ENCODE measurements at regions not wholly inside any gene's neighbourhood (a gene's known extent, or its start where the extent isn't known, plus 50 kb on each side); places are given as distances from the start of the nearest gene placed in this dataset.

DNA sequence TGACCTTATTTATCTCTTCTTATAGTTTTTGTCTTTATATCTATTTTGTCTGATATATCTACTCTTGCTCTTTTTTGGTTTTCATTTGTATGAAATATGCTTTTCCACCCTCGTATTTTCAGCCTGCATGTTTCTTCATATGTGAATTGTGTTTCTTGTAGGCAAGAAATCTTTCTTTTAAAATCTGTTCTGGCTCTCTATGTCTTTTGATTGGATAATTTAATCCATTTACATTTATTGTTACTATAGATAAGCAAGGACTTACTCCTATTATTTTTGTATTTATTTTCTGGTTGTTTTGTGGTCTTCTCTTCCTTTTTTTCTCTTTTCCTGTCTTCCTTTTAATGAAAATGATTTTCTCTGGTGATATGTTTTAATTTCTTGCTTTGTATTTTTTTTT is 403.1 kb downstream of the DCAF12L2 start:
- no peak for DNase-seq (ENCODE audit: low spot score)
- peaks cover 21% of the 10 kb centered on the region for H3K9me3 ChIP-seq (ENCODE audit: low read length)
- no peaks in the 10 kb centered on the region for H3K27me3 ChIP-seq (ENCODE audit: control insufficient read depth in 1 of 2, insufficient read depth in 2 of 2, low read length in 2 of 2)
- H4K20me1 ChIP-seq (ENCODE audit: insufficient read depth, low read length) = no peaks in the 10 kb centered on the region
- no peaks in the 10 kb centered on the region for H3K79me2 ChIP-seq (ENCODE audit: insufficient read depth, low read length)
- H3K9ac ChIP-seq (ENCODE audit: insufficient read depth, low read depth, low read length) = no peak overlapping the region
- no peak for TF ChIP-seq ZNF234 (CRISPR knock-in tag; conservative IDR thresholded peaks at IDR 0.05)
- no peak for TF ChIP-seq KMT2B (CRISPR knock-in tag; IDR thresholded peaks at IDR 0.05)
- no peak for TF ChIP-seq ZNF496 (CRISPR knock-in tag; IDR thresholded peaks at IDR 0.05; ENCODE audit: insufficient replicate concordance)
- TF ChIP-seq PITX1 (CRISPR knock-in tag; IDR thresholded peaks at IDR 0.05) = no peak
- TF ChIP-seq, protein P1, sequence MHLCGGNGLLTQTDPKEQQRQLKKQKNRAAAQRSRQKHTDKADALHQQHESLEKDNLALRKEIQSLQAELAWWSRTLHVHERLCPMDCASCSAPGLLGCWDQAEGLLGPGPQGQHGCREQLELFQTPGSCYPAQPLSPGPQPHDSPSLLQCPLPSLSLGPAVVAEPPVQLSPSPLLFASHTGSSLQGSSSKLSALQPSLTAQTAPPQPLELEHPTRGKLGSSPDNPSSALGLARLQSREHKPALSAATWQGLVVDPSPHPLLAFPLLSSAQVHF (CRISPR knock-in tag; IDR thresholded peaks at IDR 0.05) = no peak
- BruUV-seq (replicated peaks) = no TSS peak
- intact Hi-C loops (cut with micrococcal nuclease; ENCODE audit: unreplicated experiment) (no loop called here), in situ Hi-C loops (cut with HindIII; ENCODE audit: extremely low pct_ligation_motif_present, low pct_unique_long_range_greater_than_20kb) (no loop called here)
- no peaks in the 10 kb centered on the region for H3K36me3 ChIP-seq (replicated peaks in 1 of 2; ENCODE audit: control insufficient read depth in 1 of 2, insufficient read depth in 2 of 2, low read length in 2 of 2)
- ATAC-seq = no peak
- CTCF ChIA-PET (ENCODE audit: low intra/inter-chr PET ratio, low total read pairs) = no interaction called here
- H3K4me2 ChIP-seq (ENCODE audit: low read depth, low read length) = no peak overlapping the region
- POLR2A ChIA-PET = no interaction called here
- H3K27ac ChIP-seq (ENCODE audit: extremely low read length, insufficient read depth, low read length) = no peak overlapping the region
- no peak for FAIRE-seq
- H3K4me1 ChIP-seq (ENCODE audit: insufficient read depth, low read length) = no peaks in the 10 kb centered on the region
- no peak overlapping the region for H2AFZ ChIP-seq (ENCODE audit: low read length)
- WGBS (ENCODE audit: low lambda C conversion rate) = 4% methylated on average over 1 of the region's 1 CpG
- no peak overlapping the region for H3K4me3 ChIP-seq (replicated peaks in 1 of 3; ENCODE audit: insufficient read depth in 1 of 3, low read depth in 2 of 3, low read length in 3 of 3)

DNA sequence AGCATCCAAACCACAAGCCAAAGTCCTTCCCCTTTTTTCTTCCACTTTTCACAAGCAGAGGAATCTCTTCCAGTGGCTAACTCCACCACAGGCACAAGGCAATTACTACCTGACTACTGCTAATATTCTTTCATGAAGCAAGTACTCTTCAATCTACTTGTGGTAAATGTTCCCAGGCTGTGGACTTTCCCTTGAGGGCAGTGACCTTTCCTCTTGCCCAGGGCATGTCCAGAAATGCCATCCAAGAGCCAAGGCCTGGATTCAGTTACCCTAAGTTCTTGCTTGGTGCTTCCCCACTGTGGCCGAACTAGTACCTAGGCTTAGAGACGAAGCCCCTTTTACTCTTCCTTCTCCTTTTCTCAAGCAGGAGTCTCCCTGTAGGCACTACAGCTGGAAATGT is 400.7 kb downstream of the DCAF12L2 start:
- H2AFZ ChIP-seq (ENCODE audit: low read length) = no peak overlapping the region
- intact Hi-C loops (cut with micrococcal nuclease; ENCODE audit: unreplicated experiment) (no loop called here), in situ Hi-C loops (cut with HindIII; ENCODE audit: extremely low pct_ligation_motif_present, low pct_unique_long_range_greater_than_20kb) (no loop called here)
- H3K9me3 ChIP-seq (ENCODE audit: low read length) = peaks cover 27% of the 10 kb centered on the region
- no peak overlapping the region for H3K27ac ChIP-seq (ENCODE audit: extremely low read length, insufficient read depth, low read length)
- H3K4me2 ChIP-seq (ENCODE audit: low read depth, low read length) = no peak overlapping the region
- no peaks in the 10 kb centered on the region for H3K36me3 ChIP-seq (replicated peaks in 1 of 2; ENCODE audit: control insufficient read depth in 1 of 2, insufficient read depth in 2 of 2, low read length in 2 of 2)
- H3K4me1 ChIP-seq (ENCODE audit: insufficient read depth, low read length) = no peaks in the 10 kb centered on the region
- no TSS peak for BruUV-seq (replicated peaks)
- ATAC-seq = no peak
- CTCF ChIA-PET (ENCODE audit: low intra/inter-chr PET ratio, low total read pairs) = no interaction called here
- no CpG with 5 or more reads among the region's 2 CpGs for WGBS (ENCODE audit: low lambda C conversion rate)
- no peaks in the 10 kb centered on the region for H3K27me3 ChIP-seq (ENCODE audit: control insufficient read depth in 1 of 2, insufficient read depth in 2 of 2, low read length in 2 of 2)
- no peak overlapping the region for H3K9ac ChIP-seq (ENCODE audit: insufficient read depth, low read depth, low read length)
- H3K79me2 ChIP-seq (ENCODE audit: insufficient read depth, low read length) = no peaks in the 10 kb centered on the region
- no peak for DNase-seq (ENCODE audit: low spot score)
- FAIRE-seq = no peak
- H4K20me1 ChIP-seq (ENCODE audit: insufficient read depth, low read length) = no peaks in the 10 kb centered on the region
- H3K4me3 ChIP-seq (replicated peaks in 1 of 3; ENCODE audit: insufficient read depth in 1 of 3, low read depth in 2 of 3, low read length in 3 of 3) = no peak overlapping the region
- POLR2A ChIA-PET = no interaction called here
- TF ChIP-seq, protein P2, sequence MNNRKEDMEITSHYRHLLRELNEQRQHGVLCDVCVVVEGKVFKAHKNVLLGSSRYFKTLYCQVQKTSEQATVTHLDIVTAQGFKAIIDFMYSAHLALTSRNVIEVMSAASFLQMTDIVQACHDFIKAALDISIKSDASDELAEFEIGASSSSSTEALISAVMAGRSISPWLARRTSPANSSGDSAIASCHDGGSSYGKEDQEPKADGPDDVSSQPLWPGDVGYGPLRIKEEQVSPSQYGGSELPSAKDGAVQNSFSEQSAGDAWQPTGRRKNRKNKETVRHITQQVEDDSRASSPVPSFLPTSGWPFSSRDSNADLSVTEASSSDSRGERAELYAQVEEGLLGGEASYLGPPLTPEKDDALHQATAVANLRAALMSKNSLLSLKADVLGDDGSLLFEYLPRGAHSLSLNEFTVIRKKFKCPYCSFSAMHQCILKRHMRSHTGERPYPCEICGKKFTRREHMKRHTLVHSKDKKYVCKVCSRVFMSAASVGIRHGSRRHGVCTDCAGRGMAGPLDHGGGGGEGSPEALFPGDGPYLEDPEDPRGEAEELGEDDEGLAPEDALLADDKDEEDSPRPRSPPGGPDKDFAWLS (CRISPR knock-in tag; IDR thresholded peaks at IDR 0.05; ENCODE audit: borderline replicate concordance) = no peak
- no peak for TF ChIP-seq CBX2 (IDR thresholded peaks at IDR 0.05; ENCODE audit: low read depth, low read length)
- TF ChIP-seq CBX2 (CRISPR knock-in tag; IDR thresholded peaks at IDR 0.05; ENCODE audit: low read depth) = no peak
- TF ChIP-seq SAP130 (CRISPR knock-in tag; IDR thresholded peaks at IDR 0.05; ENCODE audit: low read depth) = no peak
- TF ChIP-seq, protein P3, sequence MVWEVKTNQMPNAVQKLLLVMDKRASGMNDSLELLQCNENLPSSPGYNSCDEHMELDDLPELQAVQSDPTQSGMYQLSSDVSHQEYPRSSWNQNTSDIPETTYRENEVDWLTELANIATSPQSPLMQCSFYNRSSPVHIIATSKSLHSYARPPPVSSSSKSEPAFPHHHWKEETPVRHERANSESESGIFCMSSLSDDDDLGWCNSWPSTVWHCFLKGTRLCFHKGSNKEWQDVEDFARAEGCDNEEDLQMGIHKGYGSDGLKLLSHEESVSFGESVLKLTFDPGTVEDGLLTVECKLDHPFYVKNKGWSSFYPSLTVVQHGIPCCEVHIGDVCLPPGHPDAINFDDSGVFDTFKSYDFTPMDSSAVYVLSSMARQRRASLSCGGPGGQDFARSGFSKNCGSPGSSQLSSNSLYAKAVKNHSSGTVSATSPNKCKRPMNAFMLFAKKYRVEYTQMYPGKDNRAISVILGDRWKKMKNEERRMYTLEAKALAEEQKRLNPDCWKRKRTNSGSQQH (CRISPR knock-in tag; IDR thresholded peaks at IDR 0.05; ENCODE audit: low read depth) = no peak
- TF ChIP-seq SIN3A (IDR thresholded peaks at IDR 0.05; ENCODE audit: borderline replicate concordance, low read depth, low read length) = no peak
- no peak for TF ChIP-seq NFYB (CRISPR knock-in tag; IDR thresholded peaks at IDR 0.05)
- no peak for TF ChIP-seq ELF1 (CRISPR knock-in tag; IDR thresholded peaks at IDR 0.05)
- no peak for TF ChIP-seq ZNF253 (CRISPR knock-in tag; IDR thresholded peaks at IDR 0.05; ENCODE audit: borderline replicate concordance)
